H1 (cell line): ENCODE measurements at regions not wholly inside any gene's neighbourhood (a gene's known extent, or its start where the extent isn't known, plus 50 kb on each side); places are given as distances from the start of the nearest gene placed in this dataset.

Source experiments
- EZH2 ChIP-seq: fragments of 200-600 bp; sonication (generic); IDR thresholded peaks from 2 replicates; pipeline ENCODE4 v1.7.1; 2012; ENCODE audit warnings: low read depth, mild to moderate bottlenecking, moderate library complexity, low read length, inconsistent platforms; ENCODE audit not compliant: severe bottlenecking
- SP1 ChIP-seq: IDR thresholded peaks from 2 replicates; pipeline ENCODE4 v1.6.1; 2011; ENCODE audit warnings: low read depth, low read length
- ZNF274 ChIP-seq: IDR thresholded peaks from 2 replicates; pipeline ENCODE4 v1.7.0; 2012; ENCODE audit warnings: low read length, borderline replicate concordance; ENCODE audit errors: extremely low read depth
- TF ChIP-seq, protein P1 (sequence below), 3 experiments: IDR thresholded peaks; 1 replicate in 2 of 3; 2 replicates in 1 of 3; pipeline versions ENCODE4 v1.5.1 to v1.6.1; 2011; ENCODE audit warnings: low read length in 3 of 3, mild to moderate bottlenecking in 3 of 3, inconsistent platforms in 2 of 3, low read depth in 1 of 3, moderate library complexity in 1 of 3; ENCODE audit not compliant: insufficient read depth in 1 of 3; ENCODE audit errors: control extremely low read depth in 1 of 3

DNA sequence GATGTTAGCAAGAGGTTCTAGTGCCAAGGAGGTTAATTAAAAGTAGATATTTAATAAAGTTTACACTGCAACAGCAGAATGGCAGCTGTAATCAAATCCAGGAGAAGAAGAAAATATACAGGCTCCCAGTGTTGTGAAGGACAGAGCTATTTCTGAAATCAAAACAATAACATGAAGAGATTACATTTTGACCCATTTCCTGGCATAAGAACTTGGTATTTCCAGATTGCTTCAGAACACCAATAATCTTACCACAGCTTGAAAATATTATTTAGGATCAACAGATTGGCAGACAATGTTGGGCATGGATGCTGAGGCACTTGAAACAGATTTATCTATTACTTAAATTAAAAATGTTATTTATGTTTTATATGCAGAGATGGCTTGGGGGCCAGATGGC lies 692.5 kb downstream of the KCNA4 start:
- TF ChIP-seq SP1 (no peak), EZH2 (no peak), ZNF274 (no peak)
- TF ChIP-seq, protein P1, sequence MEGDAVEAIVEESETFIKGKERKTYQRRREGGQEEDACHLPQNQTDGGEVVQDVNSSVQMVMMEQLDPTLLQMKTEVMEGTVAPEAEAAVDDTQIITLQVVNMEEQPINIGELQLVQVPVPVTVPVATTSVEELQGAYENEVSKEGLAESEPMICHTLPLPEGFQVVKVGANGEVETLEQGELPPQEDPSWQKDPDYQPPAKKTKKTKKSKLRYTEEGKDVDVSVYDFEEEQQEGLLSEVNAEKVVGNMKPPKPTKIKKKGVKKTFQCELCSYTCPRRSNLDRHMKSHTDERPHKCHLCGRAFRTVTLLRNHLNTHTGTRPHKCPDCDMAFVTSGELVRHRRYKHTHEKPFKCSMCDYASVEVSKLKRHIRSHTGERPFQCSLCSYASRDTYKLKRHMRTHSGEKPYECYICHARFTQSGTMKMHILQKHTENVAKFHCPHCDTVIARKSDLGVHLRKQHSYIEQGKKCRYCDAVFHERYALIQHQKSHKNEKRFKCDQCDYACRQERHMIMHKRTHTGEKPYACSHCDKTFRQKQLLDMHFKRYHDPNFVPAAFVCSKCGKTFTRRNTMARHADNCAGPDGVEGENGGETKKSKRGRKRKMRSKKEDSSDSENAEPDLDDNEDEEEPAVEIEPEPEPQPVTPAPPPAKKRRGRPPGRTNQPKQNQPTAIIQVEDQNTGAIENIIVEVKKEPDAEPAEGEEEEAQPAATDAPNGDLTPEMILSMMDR (IDR thresholded peaks at IDR 0.05; ENCODE audit: control extremely low read depth in 1 of 3, insufficient read depth in 1 of 3, low read depth in 1 of 3, low read length in 3 of 3), result no peak
